Ovary (tissue), 3 donors: ENCODE measurements at regions not wholly inside any gene's neighbourhood (a gene's known extent, or its start where the extent isn't known, plus 50 kb on each side); places are given as distances from the start of the nearest gene placed in this dataset.

Experiments used
- CTCF ChIP-seq, 3 donors: fragments of 450-650 bp in 2 of 3; fragments of 200-600 bp in 1 of 3; IDR thresholded peaks; one replicate each; pipeline versions ENCODE4 v1.5.1 to v1.8.0; 2016 to 2022; ENCODE audit warnings: antibody characterized with exemption in 3 of 3, mild to moderate bottlenecking in 1 of 3
- EP300 ChIP-seq: sonication (generic); formaldehyde crosslinking; IDR thresholded peaks from one replicate; pipeline ENCODE4 v1.6.1; 2017; ENCODE audit warnings: antibody characterized with exemption
- POLR2A ChIP-seq: fragments of 450-650 bp; IDR thresholded peaks from one replicate; pipeline ENCODE4 v1.6.1; 2017; ENCODE audit warnings: antibody characterized with exemption, mild to moderate bottlenecking, moderate library complexity
- donor health status: DM: no; HTN: no; CAD: no.

DNA sequence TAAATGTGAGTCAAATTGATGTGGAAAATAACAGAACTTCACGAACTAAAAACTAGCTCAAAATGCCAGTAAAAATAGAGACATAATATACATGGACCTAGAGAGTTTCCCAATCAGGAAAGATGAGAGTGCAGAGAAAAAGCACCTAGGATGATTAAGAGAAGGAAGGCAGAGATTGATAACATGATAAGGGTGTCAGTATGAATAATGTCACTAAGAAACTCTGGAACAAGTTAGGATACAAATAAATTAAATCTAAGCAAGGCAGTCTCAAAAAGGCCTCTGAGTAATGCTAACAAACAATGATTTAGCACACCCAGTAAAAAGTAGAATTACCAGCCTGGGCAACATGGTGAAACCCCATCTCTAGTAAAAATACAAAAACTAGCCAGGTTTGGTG lies 304.7 kb upstream of the DPPA4 start:
- TF ChIP-seq CTCF (IDR thresholded peaks at IDR 0.05) (no peak), POLR2A (no peak), EP300 (no peak)
